Tibial artery (tissue), 4 donors: ENCODE measurements at regions not wholly inside any gene's neighbourhood (a gene's known extent, or its start where the extent isn't known, plus 50 kb on each side); places are given as distances from the start of the nearest gene placed in this dataset.

ENCODE experiments used
- DNase-seq, 2 donors: peaks; one replicate each; pipeline ENCODE4 v3.0.0-alpha.2; 2019
- H3K27ac ChIP-seq, 2 donors: fragments of 200-600 bp; sonication (generic) in 1 of 2; 1 replicate in 1 of 2; 2 replicates in 1 of 2; pipeline ENCODE4 v1.5.1; 2018 to 2019; ENCODE audit warnings: mild to moderate bottlenecking in 1 of 2
- H3K27me3 ChIP-seq, 2 donors: fragments of 200-600 bp; sonication (generic) in 1 of 2; one replicate each; pipeline versions ENCODE4 v1.5.1 to v1.6.0; 2016 to 2019
- H3K36me3 ChIP-seq, 3 donors: fragments of 200-600 bp; sonication (generic) in 2 of 3; one replicate each; pipeline ENCODE4 v1.5.1; 2016 to 2019; ENCODE audit warnings: mild to moderate bottlenecking in 2 of 3
- H3K4me1 ChIP-seq, 4 donors: fragments of 200-600 bp; sonication (generic) in 2 of 4; 1 replicate in 3 of 4; 2 replicates in 1 of 4; pipeline ENCODE4 v1.5.1; 2016 to 2019
- H3K4me3 ChIP-seq, 2 donors: fragments of 200-600 bp; sonication (generic) in 1 of 2; 1 replicate in 1 of 2; 2 replicates in 1 of 2; pipeline ENCODE4 v1.5.1; 2018 to 2019; ENCODE audit warnings: mild to moderate bottlenecking in 2 of 2
- H3K9me3 ChIP-seq, 3 donors: fragments of 200-600 bp; sonication (generic) in 1 of 3; one replicate each; pipeline ENCODE4 v1.5.1; 2016 to 2019
- intact Hi-C: fragments of 100-400 bp; cut with DNase I; formaldehyde crosslinking; loops from one replicate; pipeline ENCODE4 v1.15.0; 2023; ENCODE audit warnings: low total_unique reads
- TF ChIP-seq, protein P1 (sequence below), 2 experiments: fragments of 200-600 bp in 1 of 2; fragments of 450-650 bp in 1 of 2; IDR thresholded peaks; one replicate each; pipeline ENCODE4 v1.5.1; 2017 to 2019; ENCODE audit warnings: antibody characterized with exemption in 2 of 2, mild to moderate bottlenecking in 1 of 2, moderate library complexity in 1 of 2

DNA sequence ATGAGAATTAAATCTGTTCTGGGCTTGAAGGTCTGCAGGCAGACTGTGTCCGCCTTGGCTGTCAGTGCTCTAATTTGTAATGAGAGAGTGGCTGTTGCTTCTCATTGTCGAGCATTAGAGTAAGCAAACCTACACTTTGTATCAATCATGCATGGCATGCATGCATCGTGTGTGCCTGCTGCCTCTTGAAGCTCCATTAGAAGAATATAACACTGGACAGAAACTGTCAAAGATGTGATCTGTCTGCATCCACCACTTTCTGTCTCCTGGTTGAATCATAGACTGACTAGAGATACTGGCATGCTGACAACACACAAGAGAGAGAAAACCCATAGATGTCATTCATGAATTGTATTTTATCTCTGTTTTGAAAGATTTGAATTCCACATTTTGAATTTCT lies 275.0 kb upstream of the NXPH2 start:
- Histone ChIP-seq H3K9me3 (no peaks in the 10 kb centered on the region), H3K36me3 (no peaks in the 10 kb centered on the region), H3K4me1 (no peaks in the 10 kb centered on the region), H3K4me3 (no peak overlapping the region), H3K27me3 (no peaks in the 10 kb centered on the region), H3K27ac (no peak overlapping the region)
- DNase-seq: no peak
- intact Hi-C loops: no loop called here
- TF ChIP-seq, protein P1, sequence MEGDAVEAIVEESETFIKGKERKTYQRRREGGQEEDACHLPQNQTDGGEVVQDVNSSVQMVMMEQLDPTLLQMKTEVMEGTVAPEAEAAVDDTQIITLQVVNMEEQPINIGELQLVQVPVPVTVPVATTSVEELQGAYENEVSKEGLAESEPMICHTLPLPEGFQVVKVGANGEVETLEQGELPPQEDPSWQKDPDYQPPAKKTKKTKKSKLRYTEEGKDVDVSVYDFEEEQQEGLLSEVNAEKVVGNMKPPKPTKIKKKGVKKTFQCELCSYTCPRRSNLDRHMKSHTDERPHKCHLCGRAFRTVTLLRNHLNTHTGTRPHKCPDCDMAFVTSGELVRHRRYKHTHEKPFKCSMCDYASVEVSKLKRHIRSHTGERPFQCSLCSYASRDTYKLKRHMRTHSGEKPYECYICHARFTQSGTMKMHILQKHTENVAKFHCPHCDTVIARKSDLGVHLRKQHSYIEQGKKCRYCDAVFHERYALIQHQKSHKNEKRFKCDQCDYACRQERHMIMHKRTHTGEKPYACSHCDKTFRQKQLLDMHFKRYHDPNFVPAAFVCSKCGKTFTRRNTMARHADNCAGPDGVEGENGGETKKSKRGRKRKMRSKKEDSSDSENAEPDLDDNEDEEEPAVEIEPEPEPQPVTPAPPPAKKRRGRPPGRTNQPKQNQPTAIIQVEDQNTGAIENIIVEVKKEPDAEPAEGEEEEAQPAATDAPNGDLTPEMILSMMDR (IDR thresholded peaks at IDR 0.05): no peak

- Histone ChIP-seq H3K4me3 (no peak overlapping the region), H3K27ac (no peak overlapping the region), H3K27me3 (no peaks in the 10 kb centered on the region), H3K4me1 (no peaks in the 10 kb centered on the region), H3K9me3 (no peaks in the 10 kb centered on the region), H3K36me3 (no peaks in the 10 kb centered on the region)
- DNase-seq: no peak
- TF ChIP-seq, protein P1 (IDR thresholded peaks at IDR 0.05): no peak
- intact Hi-C loops: no loop called here
Measured at GRCh38 chr2:139048017-139048416, 267.8 kb upstream of the NXPH2 start.

- no peak for DNase-seq
- H3K36me3 ChIP-seq: no peaks in the 10 kb centered on the region
- H3K27me3 ChIP-seq: no peaks in the 10 kb centered on the region
- intact Hi-C loops: no loop called here
- no peaks in the 10 kb centered on the region for H3K9me3 ChIP-seq
- TF ChIP-seq, protein P1 (IDR thresholded peaks at IDR 0.05): no peak
- no peaks in the 10 kb centered on the region for H3K4me1 ChIP-seq
- no peak overlapping the region for H3K4me3 ChIP-seq
- no peak overlapping the region for H3K27ac ChIP-seq
Measured at GRCh38 chr2:139045524-139045923, 265.3 kb upstream of the NXPH2 start.

DNA sequence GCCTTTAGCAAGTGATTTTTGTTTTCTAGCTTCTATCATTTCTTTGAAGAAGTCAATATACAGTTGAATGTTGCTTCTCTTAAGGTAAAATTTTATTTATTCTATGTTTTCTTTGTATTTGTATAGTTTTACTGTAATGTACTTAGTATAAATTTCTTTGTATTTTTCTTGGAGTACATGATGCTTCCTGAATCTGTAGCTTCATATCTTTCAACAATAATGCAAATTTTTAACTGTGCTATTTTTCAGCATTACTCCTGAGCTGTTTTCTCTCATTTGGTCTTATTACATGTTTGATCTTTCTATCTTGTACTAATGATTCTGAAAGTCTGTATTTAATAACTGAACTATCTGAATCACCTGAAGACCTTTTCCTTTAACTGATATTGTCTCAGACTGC lies 253.9 kb upstream of the NXPH2 start:
- peaks cover 0 to 3% (median 0%) of the 10 kb centered on the region in 3 donors for H3K9me3 ChIP-seq
- H3K27me3 ChIP-seq: no peaks in the 10 kb centered on the region
- no peak for DNase-seq
- H3K4me3 ChIP-seq: no peak overlapping the region
- intact Hi-C loops: no loop called here
- H3K4me1 ChIP-seq: no peaks in the 10 kb centered on the region
- TF ChIP-seq, protein P1 (IDR thresholded peaks at IDR 0.05): no peak
- H3K36me3 ChIP-seq: no peaks in the 10 kb centered on the region
- H3K27ac ChIP-seq: no peak overlapping the region

DNA sequence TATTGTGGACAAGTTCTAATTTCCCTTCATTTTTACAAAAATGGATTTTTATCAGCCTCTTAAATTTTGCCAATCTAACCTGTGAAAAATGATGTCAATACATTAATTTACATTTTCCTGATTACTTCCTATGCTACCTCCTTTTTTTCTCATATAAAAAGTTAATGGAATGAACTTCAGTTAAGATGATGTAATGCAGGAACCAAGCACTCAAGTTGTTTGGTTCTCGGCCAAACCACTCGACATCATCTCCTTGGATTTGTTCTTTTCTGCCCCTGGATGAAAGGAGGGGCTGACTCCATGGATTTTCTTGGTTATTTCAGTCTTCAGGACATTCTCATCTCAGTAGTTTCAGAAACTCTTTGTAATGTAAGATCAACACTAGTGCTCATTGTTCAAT lies 253.1 kb upstream of the NXPH2 start:
- Histone ChIP-seq H3K36me3 (no peaks in the 10 kb centered on the region), H3K4me3 (no peak overlapping the region), H3K9me3 (peaks cover 0 to 3% (median 0%) of the 10 kb centered on the region in 3 donors), H3K4me1 (no peaks in the 10 kb centered on the region), H3K27ac (no peak overlapping the region), H3K27me3 (no peaks in the 10 kb centered on the region)
- TF ChIP-seq, protein P1 (IDR thresholded peaks at IDR 0.05): no peak
- intact Hi-C loops: no loop called here
- DNase-seq: no peak

DNA sequence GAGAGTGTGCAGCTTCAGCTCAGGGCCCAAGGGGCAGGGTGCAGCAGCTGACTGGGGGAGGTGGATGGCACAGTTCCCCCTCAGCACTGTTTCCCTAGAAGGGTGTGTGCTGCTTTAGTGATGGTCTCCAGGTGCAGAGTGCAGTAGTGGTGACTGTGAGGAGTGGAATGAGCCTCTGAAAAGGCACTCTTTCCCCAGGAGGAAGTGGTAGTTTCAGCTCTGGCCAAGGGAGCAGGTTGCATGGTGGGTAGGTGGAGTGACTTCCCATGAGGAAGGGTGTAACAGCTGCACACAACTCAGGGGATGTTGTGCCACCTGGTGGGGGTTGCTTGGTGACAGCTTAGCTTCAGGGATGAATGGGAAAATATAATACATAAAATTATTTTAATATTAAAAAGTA lies 251.5 kb upstream of the NXPH2 start:
- H3K4me1 ChIP-seq: no peaks in the 10 kb centered on the region
- H3K27ac ChIP-seq: no peak overlapping the region
- no peaks in the 10 kb centered on the region for H3K36me3 ChIP-seq
- intact Hi-C loops: no loop called here
- no peak overlapping the region for H3K4me3 ChIP-seq
- peaks cover 0 to 3% (median 0%) of the 10 kb centered on the region in 3 donors for H3K9me3 ChIP-seq
- TF ChIP-seq, protein P1 (IDR thresholded peaks at IDR 0.05): no peak
- H3K27me3 ChIP-seq: no peaks in the 10 kb centered on the region
- no peak for DNase-seq
